ENCODE measurements at regions not wholly inside any gene's neighbourhood (a gene's known extent, or its start where the extent isn't known, plus 50 kb on each side); places are given as distances from the start of the nearest gene placed in this dataset.

- TF ChIP-seq, protein P1, sequence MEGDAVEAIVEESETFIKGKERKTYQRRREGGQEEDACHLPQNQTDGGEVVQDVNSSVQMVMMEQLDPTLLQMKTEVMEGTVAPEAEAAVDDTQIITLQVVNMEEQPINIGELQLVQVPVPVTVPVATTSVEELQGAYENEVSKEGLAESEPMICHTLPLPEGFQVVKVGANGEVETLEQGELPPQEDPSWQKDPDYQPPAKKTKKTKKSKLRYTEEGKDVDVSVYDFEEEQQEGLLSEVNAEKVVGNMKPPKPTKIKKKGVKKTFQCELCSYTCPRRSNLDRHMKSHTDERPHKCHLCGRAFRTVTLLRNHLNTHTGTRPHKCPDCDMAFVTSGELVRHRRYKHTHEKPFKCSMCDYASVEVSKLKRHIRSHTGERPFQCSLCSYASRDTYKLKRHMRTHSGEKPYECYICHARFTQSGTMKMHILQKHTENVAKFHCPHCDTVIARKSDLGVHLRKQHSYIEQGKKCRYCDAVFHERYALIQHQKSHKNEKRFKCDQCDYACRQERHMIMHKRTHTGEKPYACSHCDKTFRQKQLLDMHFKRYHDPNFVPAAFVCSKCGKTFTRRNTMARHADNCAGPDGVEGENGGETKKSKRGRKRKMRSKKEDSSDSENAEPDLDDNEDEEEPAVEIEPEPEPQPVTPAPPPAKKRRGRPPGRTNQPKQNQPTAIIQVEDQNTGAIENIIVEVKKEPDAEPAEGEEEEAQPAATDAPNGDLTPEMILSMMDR (IDR thresholded peaks at IDR 0.05; ENCODE audit: low read length): no peak
- TF ChIP-seq EZH2 (optimal IDR thresholded peaks at IDR 0.05; ENCODE audit: low read depth, low read length) (no peak), EZH2phosphoT487 (IDR thresholded peaks at IDR 0.05; ENCODE audit: low read length) (no peak)
Observed at GRCh38 chr3:194231929-194232832, 96.2 kb downstream of the HES1 start.
